H1 (cell line): ENCODE measurements at regions not wholly inside any gene's neighbourhood (a gene's known extent, or its start where the extent isn't known, plus 50 kb on each side); places are given as distances from the start of the nearest gene placed in this dataset.

Experiments
- CTCF ChIA-PET: fragments of 300-600 bp; sonication (Branson Sonifier 250); formaldehyde crosslinking; loops from one replicate; lab custom pipeline; 2021; ENCODE audit not compliant: partially characterized antibody; lab: Charles Lee
- POLR2A ChIA-PET: fragments of 300-600 bp; sonication (Branson Sonifier 250); formaldehyde crosslinking; loops from one replicate; lab custom pipeline; 2021; ENCODE audit warnings: inconsistent platforms; ENCODE audit not compliant: partially characterized antibody; lab: Charles Lee
- DNase-seq, 2 experiments: peaks; one replicate each; pipeline versions ENCODE4 v3.0.0 to v3.0.0-alpha.2; 2010 to 2022; ENCODE audit warnings: low spot score in 2 of 2, low read depth in 1 of 2, mixed read lengths in 1 of 2
- FAIRE-seq: peaks from 2 replicates; lab custom pipeline; 2011; peaks lifted over from hg19 to GRCh38; lab: Jason Lieb, UNC
- H2AFZ ChIP-seq: 2 replicates; pipeline ENCODE4 v1.8.1; 2012; ENCODE audit warnings: low read length, inconsistent platforms
- H2AK5ac ChIP-seq: 2 replicates; pipeline ENCODE4 v1.6.1; 2013; ENCODE audit warnings: low read depth, low read length
- H2BK120ac ChIP-seq: replicated peaks from 2 replicates; pipeline ENCODE3; 2013; ENCODE audit warnings: low read depth, low read length, inconsistent platforms
- H2BK12ac ChIP-seq: 2 replicates; pipeline ENCODE4 v1.6.1; 2013; ENCODE audit warnings: low read depth, low read length
- H2BK15ac ChIP-seq: 2 replicates; pipeline ENCODE4 v1.6.1; 2013; ENCODE audit warnings: low read length
- H2BK20ac ChIP-seq: 2 replicates; pipeline ENCODE4 v1.6.1; 2013; ENCODE audit warnings: low read length
- H2BK5ac ChIP-seq: 2 replicates; pipeline ENCODE4 v1.6.1; 2013; ENCODE audit warnings: low read depth, low read length
- H3K14ac ChIP-seq: 2 replicates; pipeline ENCODE4 v1.6.1; 2013; ENCODE audit warnings: inconsistent platforms; ENCODE audit not compliant: insufficient read length
- H3K18ac ChIP-seq: 2 replicates; pipeline ENCODE4 v1.6.1; 2013; ENCODE audit warnings: low read length; ENCODE audit errors: extremely low read depth
- H3K23ac ChIP-seq: 2 replicates; pipeline ENCODE4 v1.6.1; 2013; ENCODE audit warnings: inconsistent platforms; ENCODE audit not compliant: insufficient read length
- H3K23me2 ChIP-seq: 2 replicates; pipeline ENCODE4 v1.6.1; 2013; ENCODE audit warnings: low read depth, low read length
- H3K27ac ChIP-seq: 2 replicates; pipeline ENCODE4 v1.6.1; 2011; ENCODE audit warnings: low read depth, low read length, inconsistent platforms
- H3K27me3 ChIP-seq, 4 experiments: replicated peaks in 1 of 4; 1 replicate in 1 of 4; 2 replicates in 3 of 4; pipeline versions ENCODE4 v1.6.1 to v1.8.1; 2011 to 2013; ENCODE audit warnings: low read length in 3 of 4, mild to moderate bottlenecking in 3 of 4, inconsistent platforms in 2 of 4, mixed read lengths in 2 of 4, moderate library complexity in 1 of 4; ENCODE audit not compliant: control insufficient read depth in 3 of 4, insufficient read depth in 3 of 4; ENCODE audit errors: extremely low read depth in 1 of 4
- H3K36me3 ChIP-seq, 4 experiments: 2 replicates each; pipeline versions ENCODE4 v1.6.1 to v1.8.1; 2011 to 2013; ENCODE audit warnings: mild to moderate bottlenecking in 4 of 4, low read length in 3 of 4, moderate library complexity in 2 of 4, control low read depth in 1 of 4, inconsistent platforms in 1 of 4; ENCODE audit not compliant: insufficient read depth in 4 of 4, control insufficient read depth in 2 of 4
- H3K4ac ChIP-seq: replicated peaks from 2 replicates; pipeline ENCODE3; 2013; ENCODE audit warnings: low read length, low read depth, mixed read lengths, inconsistent platforms; ENCODE audit not compliant: insufficient read length
- H3K4me1 ChIP-seq, 4 experiments: replicated peaks in 1 of 4; 1 replicate in 1 of 4; 2 replicates in 3 of 4; pipeline versions ENCODE4 v1.6.1 to v1.8.1; 2011 to 2013; ENCODE audit warnings: low read length in 3 of 4, inconsistent platforms in 2 of 4, mixed read lengths in 1 of 4; ENCODE audit not compliant: insufficient read depth in 4 of 4, control insufficient read depth in 3 of 4
- H3K4me2 ChIP-seq, 2 experiments: 2 replicates each; pipeline versions ENCODE4 v1.6.1 to v1.8.1; 2011 to 2013; ENCODE audit warnings: low read depth in 2 of 2, low read length in 2 of 2, control low read depth in 1 of 2, inconsistent platforms in 1 of 2, mild to moderate bottlenecking in 1 of 2; ENCODE audit not compliant: insufficient read depth in 1 of 2
- H3K4me3 ChIP-seq, 4 experiments: fragments of 200-600, 300-600 bp in 1 of 4; sonication (generic), shearing (Covaris generic), sonication (Bioruptor Twin) in 1 of 4; 2 replicates each; pipeline versions ENCODE4 v1.5.1 to v1.8.1; 2011 to 2016; ENCODE audit warnings: low read length in 4 of 4, low read depth in 3 of 4, control low read depth in 2 of 4, inconsistent platforms in 2 of 4, mild to moderate bottlenecking in 2 of 4, mixed read lengths in 1 of 4, moderate library complexity in 1 of 4; ENCODE audit not compliant: insufficient read depth in 2 of 4; ENCODE audit errors: extremely low read depth in 1 of 4
- H3K56ac ChIP-seq: replicated peaks from 2 replicates; pipeline ENCODE3; 2013; ENCODE audit warnings: low read depth, mild to moderate bottlenecking, mixed read lengths, low read length, inconsistent platforms; ENCODE audit not compliant: insufficient read length
- H3K79me1 ChIP-seq: 2 replicates; pipeline ENCODE4 v1.6.1; 2013; ENCODE audit warnings: low read depth, low read length, control low read depth
- H3K79me2 ChIP-seq, 2 experiments: 2 replicates each; pipeline versions ENCODE4 v1.6.1 to v1.8.1; 2012 to 2013; ENCODE audit warnings: low read length in 2 of 2, mild to moderate bottlenecking in 2 of 2, inconsistent platforms in 1 of 2; ENCODE audit not compliant: insufficient read depth in 2 of 2, control insufficient read depth in 1 of 2
- H3K9ac ChIP-seq, 4 experiments: replicated peaks in 1 of 4; 1 replicate in 1 of 4; 2 replicates in 3 of 4; pipeline versions ENCODE4 v1.6.1 to v1.8.1; 2011 to 2013; ENCODE audit warnings: low read depth in 3 of 4, low read length in 3 of 4, control low read depth in 2 of 4, mild to moderate bottlenecking in 2 of 4, moderate library complexity in 2 of 4, inconsistent platforms in 1 of 4; ENCODE audit errors: extremely low read depth in 1 of 4
- H3K9me3 ChIP-seq, 2 experiments: 2 replicates each; pipeline versions ENCODE4 v1.6.1 to v1.8.1; 2012 to 2013; ENCODE audit warnings: mild to moderate bottlenecking in 2 of 2, moderate library complexity in 2 of 2, control low read depth in 1 of 2, inconsistent platforms in 1 of 2, low read depth in 1 of 2, low read length in 1 of 2, mixed read lengths in 1 of 2; ENCODE audit not compliant: insufficient read depth in 2 of 2
- H4K20me1 ChIP-seq, 2 experiments: replicated peaks in 1 of 2; 2 replicates each; pipeline versions ENCODE3 to v1.8.1; 2011 to 2013; ENCODE audit warnings: inconsistent platforms in 2 of 2, low read length in 2 of 2, mild to moderate bottlenecking in 1 of 2; ENCODE audit not compliant: insufficient read depth in 2 of 2, control insufficient read depth in 1 of 2
- H4K5ac ChIP-seq: 2 replicates; pipeline ENCODE4 v1.6.1; 2013; ENCODE audit warnings: low read length, low read depth, mixed read lengths, inconsistent platforms; ENCODE audit not compliant: insufficient read length
- H4K8ac ChIP-seq: 2 replicates; pipeline ENCODE4 v1.8.0; 2013; ENCODE audit warnings: mild to moderate bottlenecking, moderate library complexity, low read length, inconsistent platforms; ENCODE audit not compliant: insufficient read depth; ENCODE audit errors: extremely low read depth
- H4K91ac ChIP-seq: replicated peaks from 2 replicates; pipeline ENCODE3; 2013; ENCODE audit warnings: low read length, mixed read lengths, inconsistent platforms; ENCODE audit not compliant: insufficient read length
- CBX5 ChIP-seq: fragments of 300-800, 300-1000 bp; sonication (generic); IDR thresholded peaks from 2 replicates; pipeline ENCODE4 v1.7.1; 2016; ENCODE audit warnings: antibody characterized with exemption, low read length, low read depth
- JUN ChIP-seq: IDR thresholded peaks from 2 replicates; pipeline ENCODE4 v1.6.1; 2011; ENCODE audit warnings: low read depth, mild to moderate bottlenecking, improper control_type of control experiment, low read length
- PHF8 ChIP-seq: fragments of 200-600 bp; sonication (generic); conservative IDR thresholded peaks from 2 replicates; pipeline ENCODE4 v1.7.1; 2012; ENCODE audit warnings: low read depth, mild to moderate bottlenecking, inconsistent platforms, low read length, moderate library complexity
- RFX5 ChIP-seq: IDR thresholded peaks from 2 replicates; pipeline ENCODE4 v1.6.1; 2011; ENCODE audit warnings: low read depth, low read length, improper control_type of control experiment, borderline replicate concordance
- SP1 ChIP-seq: IDR thresholded peaks from 2 replicates; pipeline ENCODE4 v1.6.1; 2011; ENCODE audit warnings: low read depth, low read length
- TAF1 ChIP-seq: IDR thresholded peaks from 2 replicates; pipeline ENCODE4 v1.6.1; 2011; ENCODE audit warnings: mild to moderate bottlenecking, low read depth, low read length
- TCF12 ChIP-seq: IDR thresholded peaks from 2 replicates; pipeline ENCODE4 v1.6.1; 2011; ENCODE audit warnings: low read depth, mild to moderate bottlenecking, low read length
- WGBS, 2 experiments: shearing (Covaris generic) in 1 of 2; methylation state at CpG; one replicate each; pipeline versions ENCODE4 v1.1.6 to v1.1.7; 2013 to 2015; ENCODE audit warnings: low lambda C conversion rate in 2 of 2, mixed read lengths in 2 of 2, inconsistent platforms in 1 of 2, low coverage in 1 of 2, missing lambda C conversion rate in 1 of 2; ENCODE audit not compliant: insufficient replicate concordance in 2 of 2, insufficient coverage in 1 of 2, insufficient read length in 1 of 2; ENCODE audit errors: extremely low coverage in 1 of 2, missing lambda C conversion rate in 1 of 2; 5-methylcytosine and 5-hydroxymethylcytosine counted together

DNA sequence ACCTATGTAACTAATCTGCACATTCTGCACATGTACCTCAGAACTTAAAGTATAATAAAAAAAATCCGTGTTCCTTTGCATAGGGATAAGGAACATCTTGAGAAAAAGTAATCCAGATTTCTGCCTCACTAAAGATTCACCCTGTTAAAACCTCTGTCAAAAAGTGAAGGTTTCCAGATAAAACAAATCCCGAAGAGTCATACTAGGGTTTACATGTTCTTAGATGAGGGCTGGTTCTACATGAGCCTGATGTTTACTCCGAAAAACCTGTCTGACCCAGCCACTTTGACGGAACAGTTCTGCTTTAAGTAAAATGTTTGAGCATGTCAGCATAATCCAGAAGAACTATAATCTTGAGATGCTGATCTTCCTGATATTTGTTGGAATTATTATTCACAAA, 515.6 kb upstream of the SLC8A1 start:
- 91% methylated on average over 4 of the region's 4 CpGs; no CpG with 5 or more reads in 1 of the 2 experiments for WGBS, 2 experiments
- no peak overlapping the region for H2BK120ac ChIP-seq
- ChIA-PET CTCF (no interaction called here), POLR2A (no interaction called here)
- no peak overlapping the region for H2BK20ac ChIP-seq
- H3K4me1 ChIP-seq, result no peaks in the 10 kb centered on the region
- H2BK12ac ChIP-seq, result no peak overlapping the region
- H2BK5ac ChIP-seq, result no peak overlapping the region
- DNase-seq (no peak), FAIRE-seq (no peak)
- H3K23ac ChIP-seq, result no peak overlapping the region
- no peak overlapping the region for H2AFZ ChIP-seq
- no peaks in the 10 kb centered on the region for H3K27me3 ChIP-seq
- no peaks in the 10 kb centered on the region for H4K20me1 ChIP-seq
- H3K4me3 ChIP-seq, result no peak overlapping the region
- no peak overlapping the region for H3K4ac ChIP-seq
- H4K8ac ChIP-seq, result no peak overlapping the region
- no peaks in the 10 kb centered on the region for H3K79me2 ChIP-seq
- no peaks in the 10 kb centered on the region; a peak in 1 of 8 replicates for H3K36me3 ChIP-seq
- H3K18ac ChIP-seq, result no peak overlapping the region
- no peak overlapping the region for H3K4me2 ChIP-seq
- no peak overlapping the region for H2AK5ac ChIP-seq
- no peaks in the 10 kb centered on the region for H3K23me2 ChIP-seq
- H3K56ac ChIP-seq, result no peak overlapping the region
- no peaks in the 10 kb centered on the region for H3K9me3 ChIP-seq
- no peak overlapping the region for H3K14ac ChIP-seq
- no peak overlapping the region for H2BK15ac ChIP-seq
- no peak overlapping the region for H4K91ac ChIP-seq
- H3K27ac ChIP-seq, result no peak overlapping the region
- no peak overlapping the region for H3K9ac ChIP-seq
- no peaks in the 10 kb centered on the region for H3K79me1 ChIP-seq
- H4K5ac ChIP-seq, result no peak overlapping the region
- TF ChIP-seq TCF12, result no peak
- TF ChIP-seq SP1, result no peak
- TF ChIP-seq JUN, result no peak
- TF ChIP-seq TAF1, result no peak
- no peak for TF ChIP-seq PHF8
- TF ChIP-seq RFX5, result no peak
- no peak for TF ChIP-seq CBX5
